Upper lobe of right lung (tissue), 1 donor: ENCODE measurements at regions not wholly inside any gene's neighbourhood (a gene's known extent, or its start where the extent isn't known, plus 50 kb on each side); places are given as distances from the start of the nearest gene placed in this dataset.
"Not testable (repeated sequence)": the region's sequence is repeated elsewhere in the genome, so short reads cannot be mapped to it uniquely, and the experiment has no call there.

ENCODE experiments used
- ATAC-seq: fragments of 200-7000 bp; cut with Tn5 transposase; one replicate; pipeline ENCODE4 v1.9.1; 2020; ENCODE audit warnings: mild to moderate bottlenecking, moderate library complexity
- DNase-seq: peaks from one replicate; pipeline ENCODE4 v3.0.0-alpha.2; 2020
- H3K27ac ChIP-seq: fragments of 200-600 bp; one replicate; pipeline ENCODE4 v1.8.0; 2022
- H3K27me3 ChIP-seq: fragments of 200-600 bp; one replicate; pipeline ENCODE4 v1.8.0; 2022; ENCODE audit warnings: mild to moderate bottlenecking
- H3K36me3 ChIP-seq: fragments of 200-600 bp; one replicate; pipeline ENCODE4 v1.8.0; 2022
- H3K4me1 ChIP-seq: fragments of 200-600 bp; one replicate; pipeline ENCODE4 v1.8.0; 2022
- H3K4me3 ChIP-seq: fragments of 200-600 bp; one replicate; pipeline ENCODE4 v1.8.0; 2022; ENCODE audit warnings: mild to moderate bottlenecking
- H3K9me3 ChIP-seq: fragments of 200-600 bp; one replicate; pipeline ENCODE4 v1.8.0; 2022
- intact Hi-C: fragments of 100-400 bp; cut with DNase I; formaldehyde crosslinking; loops from one replicate; pipeline ENCODE4 v1.11.0; 2022
- TF ChIP-seq, protein P1 (sequence below): fragments of 200-600 bp; IDR thresholded peaks from one replicate; pipeline ENCODE4 v1.8.0; 2022; ENCODE audit warnings: antibody characterized with exemption
- donor health status: DM: no; HTN: yes; CAD: no; lungs with severe emphysema.

DNA sequence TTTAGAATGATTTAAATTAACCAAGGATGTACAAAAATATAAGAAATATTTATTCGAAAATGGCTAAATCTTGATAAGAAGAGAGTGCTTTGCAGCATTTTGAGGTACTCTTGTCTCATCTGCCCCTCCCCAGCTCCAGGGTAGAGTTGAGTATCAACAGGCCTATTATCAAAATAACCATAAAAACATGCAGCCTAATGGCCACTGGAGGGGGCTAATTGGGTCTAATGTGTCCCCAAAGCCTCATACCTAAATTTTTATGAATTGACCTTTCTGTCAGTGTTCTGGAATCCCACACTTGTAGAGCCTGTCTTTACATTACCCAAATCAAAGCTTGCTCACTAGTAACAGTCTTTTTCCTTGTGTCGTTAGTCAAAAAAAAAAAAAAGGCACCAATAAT lies 544.9 kb upstream of the CPXCR1 start:
- TF ChIP-seq, protein P1, sequence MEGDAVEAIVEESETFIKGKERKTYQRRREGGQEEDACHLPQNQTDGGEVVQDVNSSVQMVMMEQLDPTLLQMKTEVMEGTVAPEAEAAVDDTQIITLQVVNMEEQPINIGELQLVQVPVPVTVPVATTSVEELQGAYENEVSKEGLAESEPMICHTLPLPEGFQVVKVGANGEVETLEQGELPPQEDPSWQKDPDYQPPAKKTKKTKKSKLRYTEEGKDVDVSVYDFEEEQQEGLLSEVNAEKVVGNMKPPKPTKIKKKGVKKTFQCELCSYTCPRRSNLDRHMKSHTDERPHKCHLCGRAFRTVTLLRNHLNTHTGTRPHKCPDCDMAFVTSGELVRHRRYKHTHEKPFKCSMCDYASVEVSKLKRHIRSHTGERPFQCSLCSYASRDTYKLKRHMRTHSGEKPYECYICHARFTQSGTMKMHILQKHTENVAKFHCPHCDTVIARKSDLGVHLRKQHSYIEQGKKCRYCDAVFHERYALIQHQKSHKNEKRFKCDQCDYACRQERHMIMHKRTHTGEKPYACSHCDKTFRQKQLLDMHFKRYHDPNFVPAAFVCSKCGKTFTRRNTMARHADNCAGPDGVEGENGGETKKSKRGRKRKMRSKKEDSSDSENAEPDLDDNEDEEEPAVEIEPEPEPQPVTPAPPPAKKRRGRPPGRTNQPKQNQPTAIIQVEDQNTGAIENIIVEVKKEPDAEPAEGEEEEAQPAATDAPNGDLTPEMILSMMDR: no peak
- Histone ChIP-seq H3K9me3 (no peaks in the 10 kb centered on the region), H3K36me3 (no peaks in the 10 kb centered on the region), H3K27ac (no peak overlapping the region), H3K27me3 (no peaks in the 10 kb centered on the region), H3K4me3 (no peak overlapping the region), H3K4me1 (no peaks in the 10 kb centered on the region)
- ATAC-seq (no peak), DNase-seq (no peak)
- intact Hi-C loops: no loop called here

DNA sequence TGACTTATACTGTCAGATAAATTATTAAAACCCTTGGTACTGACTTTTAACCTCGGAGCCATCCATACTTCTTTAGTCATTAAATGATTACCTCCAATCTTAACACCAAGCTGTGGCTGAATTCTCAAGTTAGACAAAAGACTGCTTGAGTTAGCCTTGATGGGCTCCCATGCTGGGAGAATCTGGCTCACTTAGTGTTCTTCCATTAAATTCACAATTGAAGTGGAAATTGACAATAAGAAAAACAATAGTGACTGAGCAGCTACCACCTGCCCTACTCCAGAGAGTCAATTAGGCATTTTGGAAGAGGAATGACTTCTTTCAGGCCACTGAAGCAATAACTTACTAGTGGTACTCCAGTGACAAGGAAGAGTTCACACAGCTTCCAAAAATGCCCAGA lies 503.0 kb upstream of the CPXCR1 start:
- no peak for DNase-seq
- Histone ChIP-seq H3K27me3 (no peaks in the 10 kb centered on the region), H3K36me3 (no peaks in the 10 kb centered on the region), H3K9me3 (no peaks in the 10 kb centered on the region), H3K4me3 (no peak overlapping the region), H3K27ac (no peak overlapping the region), H3K4me1 (no peaks in the 10 kb centered on the region)
- no peak for ATAC-seq
- TF ChIP-seq, protein P1: no peak
- intact Hi-C loops: no loop called here

DNA sequence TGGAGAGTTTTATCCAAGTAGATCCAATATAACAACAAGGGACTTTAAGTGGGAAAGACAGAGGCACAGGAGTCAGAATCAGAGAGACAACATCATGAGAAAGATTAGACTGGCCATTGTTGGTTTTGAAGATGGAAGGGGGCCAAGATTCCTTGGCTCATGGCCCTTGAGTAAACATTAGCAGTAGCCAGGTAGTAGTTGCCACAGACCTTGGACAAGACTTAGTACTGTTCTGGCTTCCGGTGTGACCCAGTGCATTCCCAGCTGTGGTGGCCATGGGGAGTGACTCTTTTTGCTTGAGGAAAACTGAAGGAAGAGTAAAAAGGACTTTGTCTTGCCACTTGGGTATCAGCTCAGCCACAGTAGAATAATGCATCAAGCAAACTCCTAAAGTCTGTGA lies 462.2 kb upstream of the CPXCR1 start:
- intact Hi-C loops: no loop called here
- no peaks in the 10 kb centered on the region for H3K27me3 ChIP-seq
- H3K27ac ChIP-seq: no peak overlapping the region
- TF ChIP-seq, protein P1: no peak
- H3K36me3 ChIP-seq: no peaks in the 10 kb centered on the region
- ATAC-seq (no peak), DNase-seq (no peak)
- no peaks in the 10 kb centered on the region for H3K4me1 ChIP-seq
- no peaks in the 10 kb centered on the region for H3K9me3 ChIP-seq
- H3K4me3 ChIP-seq: no peak overlapping the region

DNA sequence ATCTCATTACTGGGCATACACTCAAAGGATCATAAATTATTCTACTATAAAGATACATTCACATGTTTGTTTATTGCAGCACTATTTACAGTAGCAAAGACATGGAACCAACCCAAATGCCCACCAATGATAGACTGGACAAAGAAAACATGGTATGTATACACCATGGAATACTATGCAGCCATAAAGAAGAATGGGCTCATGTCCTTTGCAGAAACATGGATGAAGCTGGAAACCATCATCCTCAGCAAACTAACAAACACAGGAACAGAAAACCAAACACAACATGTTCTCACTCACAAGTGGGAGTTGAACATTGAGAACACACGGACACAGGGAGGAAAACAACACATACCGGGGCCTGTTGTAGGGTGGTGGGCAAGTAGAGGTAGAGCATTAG lies 433.1 kb upstream of the CPXCR1 start:
- ATAC-seq, DNase-seq, H3K4me1 ChIP-seq, H3K9me3 ChIP-seq, H3K4me3 ChIP-seq, H3K27ac ChIP-seq, H3K27me3 ChIP-seq, intact Hi-C loops, H3K36me3 ChIP-seq: not testable (repeated sequence)

DNA sequence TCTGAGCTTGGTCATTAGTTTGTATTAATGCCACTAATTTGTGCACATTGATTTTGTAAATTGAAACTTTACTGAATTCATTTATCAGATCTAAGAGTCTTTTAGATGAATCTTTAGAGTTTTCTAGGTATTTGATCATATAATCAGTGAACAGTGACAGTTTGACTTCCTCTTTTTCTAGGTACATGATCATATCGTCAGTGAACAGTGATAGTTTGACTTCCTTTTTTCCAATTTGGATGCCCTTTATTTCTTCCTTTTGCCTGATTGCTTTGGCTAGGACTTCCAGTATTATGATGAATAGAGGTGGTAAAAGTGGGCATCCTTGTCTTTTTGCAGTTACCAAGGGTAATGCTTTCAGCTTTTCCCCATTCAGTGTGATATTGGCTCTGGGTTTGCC lies 421.4 kb upstream of the CPXCR1 start:
- TF ChIP-seq, protein P1: no peak
- ATAC-seq (no peak), DNase-seq (no peak)
- no peak overlapping the region for H3K27ac ChIP-seq
- H3K4me3 ChIP-seq: no peak overlapping the region
- no peaks in the 10 kb centered on the region for H3K36me3 ChIP-seq
- no peaks in the 10 kb centered on the region for H3K27me3 ChIP-seq
- no peaks in the 10 kb centered on the region for H3K9me3 ChIP-seq
- no peaks in the 10 kb centered on the region for H3K4me1 ChIP-seq
- intact Hi-C loops: no loop called here

DNA sequence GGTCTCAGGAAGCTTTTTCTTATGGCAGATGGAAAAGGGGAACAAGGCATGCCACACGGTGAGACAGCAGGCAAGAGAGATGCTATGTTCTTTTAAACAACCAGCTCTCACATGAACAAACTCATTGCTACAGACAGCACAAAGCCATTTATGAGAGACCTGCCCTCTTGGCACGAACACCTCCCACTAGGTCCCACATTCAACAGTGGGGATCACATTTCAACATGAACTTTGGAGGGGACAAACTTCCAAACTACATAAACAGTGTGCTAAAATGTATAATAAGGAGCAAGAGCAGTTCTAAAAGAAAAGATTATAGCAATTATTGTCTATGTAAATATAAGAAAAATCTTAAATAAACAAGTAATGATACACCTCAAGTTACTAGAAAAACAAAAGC lies 391.8 kb upstream of the CPXCR1 start:
- Histone ChIP-seq H3K4me1 (no peaks in the 10 kb centered on the region), H3K9me3 (no peaks in the 10 kb centered on the region), H3K27ac (no peak overlapping the region), H3K4me3 (no peak overlapping the region), H3K27me3 (no peaks in the 10 kb centered on the region), H3K36me3 (no peaks in the 10 kb centered on the region)
- intact Hi-C loops: no loop called here
- TF ChIP-seq, protein P1: no peak
- no peak for ATAC-seq
- no peak for DNase-seq
